A673 (cell line): ENCODE measurements at regions not wholly inside any gene's neighbourhood (a gene's known extent, or its start where the extent isn't known, plus 50 kb on each side); places are given as distances from the start of the nearest gene placed in this dataset.

Experiments used
- BruUV-seq: library from RNA; stranded (reverse); fragments of 400-500 nt; replicated peaks from 2 replicates; lab custom pipeline; 2021; lab: Mats Ljungman, UMichigan
- CTCF ChIA-PET: fragments of 300-600 bp; sonication (Branson Sonifier 250); formaldehyde crosslinking; loops from one replicate; lab custom pipeline; 2022; ENCODE audit warnings: antibody characterized with exemption; lab: Charles Lee
- POLR2A ChIA-PET: fragments of 300-600 bp; sonication (Branson Sonifier 250); formaldehyde crosslinking; loops from one replicate; lab custom pipeline; 2022; ENCODE audit warnings: antibody characterized with exemption; ENCODE audit not compliant: low non-redundant PET; lab: Charles Lee
- DNase-seq: peaks from one replicate; pipeline ENCODE4 v3.0.0-alpha.2; 2015; ENCODE audit warnings: low spot score
- H3K27ac ChIP-seq: fragments of 200-600 bp; sonication (generic); 2 replicates; pipeline ENCODE4 v1.5.1; 2016; ENCODE audit warnings: mixed run types, low read depth, mild to moderate bottlenecking, mixed read lengths, antibody characterized with exemption, low read length; ENCODE audit not compliant: poor library complexity, severe bottlenecking
- H3K27me3 ChIP-seq: fragments of 200-600 bp; sonication (generic); replicated peaks from 2 replicates; pipeline ENCODE4 v1.6.1; 2017; ENCODE audit warnings: mixed run types, low read depth, mild to moderate bottlenecking, mixed read lengths, antibody characterized with exemption, low read length; ENCODE audit not compliant: insufficient read depth, poor library complexity
- H3K36me3 ChIP-seq: fragments of 200-600 bp; sonication (generic); 2 replicates; pipeline ENCODE4 v1.6.1; 2016; ENCODE audit warnings: mixed run types, mild to moderate bottlenecking, mixed read lengths, antibody characterized with exemption, low read length; ENCODE audit not compliant: insufficient read depth, poor library complexity, severe bottlenecking
- H3K4me1 ChIP-seq: fragments of 200-600 bp; sonication (generic); 2 replicates; pipeline ENCODE4 v1.6.1; 2017; ENCODE audit warnings: mixed run types, mild to moderate bottlenecking, mixed read lengths, antibody characterized with exemption, low read length; ENCODE audit not compliant: insufficient read depth, poor library complexity, severe bottlenecking
- H3K4me3 ChIP-seq: fragments of 200-600 bp; sonication (generic); 2 replicates; pipeline ENCODE4 v1.5.1; 2016; ENCODE audit warnings: low read depth, mixed run types, mild to moderate bottlenecking, mixed read lengths, low read length; ENCODE audit not compliant: poor library complexity, severe bottlenecking
- H3K9me3 ChIP-seq: fragments of 200-600 bp; sonication (generic); 2 replicates; pipeline ENCODE4 v1.6.1; 2016; ENCODE audit warnings: mixed run types, low read depth, mild to moderate bottlenecking, mixed read lengths, antibody characterized with exemption, low read length; ENCODE audit not compliant: poor library complexity, severe bottlenecking
- CTCF ChIP-seq: fragments of 300-800, 200-600 bp; sonication (generic); conservative IDR thresholded peaks from 2 replicates; pipeline ENCODE4 v1.5.1; 2017; ENCODE audit warnings: low read depth, mild to moderate bottlenecking, antibody characterized with exemption, low read length, moderate library complexity, mixed read lengths
- EZH2 ChIP-seq: fragments of 200-600 bp; sonication (generic); IDR thresholded peaks from 2 replicates; pipeline ENCODE4 v1.6.1; 2017; ENCODE audit warnings: borderline replicate concordance, low read depth, mild to moderate bottlenecking, mixed read lengths, antibody characterized with exemption, low read length; ENCODE audit not compliant: poor library complexity, severe bottlenecking
- intact Hi-C: fragments of 100-400 bp; cut with micrococcal nuclease; formaldehyde crosslinking; loops from one replicate; pipeline ENCODE4 v1.10.0; 2022; ENCODE audit not compliant: unreplicated experiment

- H3K36me3 ChIP-seq = no peaks in the 10 kb centered on the region
- no peak overlapping the region for H3K27ac ChIP-seq
- ChIA-PET CTCF (no interaction called here), POLR2A (interaction anchor here (0.7 kb wide), 1 partner anchor 499 kb away, joined by 3 read pairs; no protein-coding TSS in a partner anchor)
- no peak for DNase-seq
- no peaks in the 10 kb centered on the region for H3K9me3 ChIP-seq
- no TSS peak for BruUV-seq
- TF ChIP-seq CTCF = no peak
- TF ChIP-seq EZH2 = no peak
- no peaks in the 10 kb centered on the region for H3K27me3 ChIP-seq
- intact Hi-C loops = no loop called here
- no peak overlapping the region for H3K4me3 ChIP-seq
- H3K4me1 ChIP-seq = no peaks in the 10 kb centered on the region
Measured at GRCh38 chr2:223437788-223438187, 164.4 kb downstream of the SCG2 start.

- H3K9me3 ChIP-seq = no peaks in the 10 kb centered on the region
- TF ChIP-seq CTCF (no peak), EZH2 (no peak)
- no peaks in the 10 kb centered on the region for H3K36me3 ChIP-seq
- CTCF ChIA-PET = interaction anchor here (0.6 kb wide), 1 partner anchor 388 kb away, joined by 9 read pairs; no protein-coding TSS in a partner anchor
- H3K27ac ChIP-seq = no peak overlapping the region
- H3K4me3 ChIP-seq = no peak overlapping the region
- no TSS peak for BruUV-seq
- intact Hi-C loops = no loop called here
- POLR2A ChIA-PET = no interaction called here
- no peak for DNase-seq
- H3K27me3 ChIP-seq = no peaks in the 10 kb centered on the region
- H3K4me1 ChIP-seq = no peaks in the 10 kb centered on the region
Measured at GRCh38 chr2:223439184-223439583, 163.0 kb downstream of the SCG2 start.

GRCh38 chr2:223439786-223440185 lies 162.4 kb downstream of the SCG2 start:
- DNase-seq = no peak
- TF ChIP-seq EZH2 (no peak), CTCF (no peak)
- Histone ChIP-seq H3K27ac (no peak overlapping the region), H3K4me3 (no peak overlapping the region), H3K4me1 (no peaks in the 10 kb centered on the region), H3K27me3 (no peaks in the 10 kb centered on the region), H3K36me3 (no peaks in the 10 kb centered on the region), H3K9me3 (no peaks in the 10 kb centered on the region)
- POLR2A ChIA-PET = no interaction called here
- no TSS peak for BruUV-seq
- intact Hi-C loops = no loop called here
- CTCF ChIA-PET = no interaction called here
